Activated CD4-positive, alpha-beta T cell treated with anti-CD3 and anti-CD28 coated beads, Interleukin-2, Interleukin-6, amounts not matched to agents 100 ng/mL and 50 ng/mL, durations not matched to agents 16 hours and 8 hours (primary cell): ENCODE measurements at regions not wholly inside any gene's neighbourhood (a gene's known extent, or its start where the extent isn't known, plus 50 kb on each side); places are given as distances from the start of the nearest gene placed in this dataset.

Source experiments
- DNase-seq: peaks from one replicate; pipeline ENCODE4 v3.0.0-alpha.2; 2020

GRCh38 chr15:27608248-27608647, 490.9 kb downstream of the OCA2 start:
- no peak for DNase-seq

GRCh38 chr15:27601239-27601960, 497.7 kb downstream of the OCA2 start:
- no peak for DNase-seq

GRCh38 chr15:27599034-27599433, 500.1 kb downstream of the OCA2 start:
- no peak for DNase-seq

- no peak for DNase-seq
These were observed 500.7 kb downstream of the OCA2 start for GRCh38 chr15:27598251-27599009.

- no peak for DNase-seq
These were observed 503.9 kb downstream of the OCA2 start for GRCh38 chr15:27595211-27595610.

GRCh38 chr15:27592036-27592760, 506.9 kb downstream of the OCA2 start:
- DNase-seq = no peak
